Osteoblast (primary cell): ENCODE measurements at regions not wholly inside any gene's neighbourhood (a gene's known extent, or its start where the extent isn't known, plus 50 kb on each side); places are given as distances from the start of the nearest gene placed in this dataset.

ENCODE experiments used
- DNase-seq: peaks from one replicate; pipeline ENCODE4 v3.0.0; 2011; ENCODE audit warnings: low spot score, mixed read lengths; ENCODE audit not compliant: insufficient read length; ENCODE audit errors: missing footprints
- H2AFZ ChIP-seq: 2 replicates; pipeline ENCODE4 v1.6.0; 2011; ENCODE audit warnings: mild to moderate bottlenecking, low read length
- H3K27ac ChIP-seq: 2 replicates; pipeline ENCODE4 v1.5.1; 2011; ENCODE audit warnings: mild to moderate bottlenecking, low read depth, low read length, moderate library complexity
- H3K27me3 ChIP-seq: 2 replicates; pipeline ENCODE4 v1.6.0; 2012; ENCODE audit warnings: mild to moderate bottlenecking, control low read depth, inconsistent platforms, low read length, moderate library complexity; ENCODE audit not compliant: insufficient read depth
- H3K36me3 ChIP-seq: 2 replicates; pipeline ENCODE4 v1.5.1; 2011; ENCODE audit warnings: mild to moderate bottlenecking, low read length, control low read depth, moderate library complexity; ENCODE audit not compliant: insufficient read depth
- H3K4me1 ChIP-seq: 2 replicates; pipeline ENCODE4 v1.5.1; 2011; ENCODE audit warnings: mild to moderate bottlenecking, low read length, control low read depth, moderate library complexity; ENCODE audit not compliant: insufficient read depth
- H3K4me2 ChIP-seq: 2 replicates; pipeline ENCODE4 v1.6.0; 2011; ENCODE audit warnings: mild to moderate bottlenecking, low read length; ENCODE audit not compliant: insufficient read depth
- H3K4me3 ChIP-seq: fragments of 200-600 bp; sonication (generic); 3 replicates; pipeline ENCODE4 v1.5.1; 2012; ENCODE audit warnings: mild to moderate bottlenecking, low read length, inconsistent platforms; ENCODE audit not compliant: insufficient read depth
- H3K79me2 ChIP-seq: 2 replicates; pipeline ENCODE4 v1.6.0; 2012; ENCODE audit warnings: mild to moderate bottlenecking, low read length, control low read depth, inconsistent platforms; ENCODE audit not compliant: insufficient read depth
- H3K9me3 ChIP-seq: 2 replicates; pipeline ENCODE4 v1.5.1; 2011; ENCODE audit warnings: low read depth, low read length, control low read depth
- H4K20me1 ChIP-seq: 2 replicates; pipeline ENCODE4 v1.6.0; 2012; ENCODE audit warnings: mild to moderate bottlenecking, low read length, control low read depth; ENCODE audit not compliant: insufficient read depth
- TF ChIP-seq, protein P1 (sequence below): IDR thresholded peaks from 2 replicates; pipeline ENCODE4 v1.5.1; 2011; ENCODE audit warnings: mild to moderate bottlenecking, low read depth, low read length, moderate library complexity; ENCODE audit errors: extremely low read depth

DNA sequence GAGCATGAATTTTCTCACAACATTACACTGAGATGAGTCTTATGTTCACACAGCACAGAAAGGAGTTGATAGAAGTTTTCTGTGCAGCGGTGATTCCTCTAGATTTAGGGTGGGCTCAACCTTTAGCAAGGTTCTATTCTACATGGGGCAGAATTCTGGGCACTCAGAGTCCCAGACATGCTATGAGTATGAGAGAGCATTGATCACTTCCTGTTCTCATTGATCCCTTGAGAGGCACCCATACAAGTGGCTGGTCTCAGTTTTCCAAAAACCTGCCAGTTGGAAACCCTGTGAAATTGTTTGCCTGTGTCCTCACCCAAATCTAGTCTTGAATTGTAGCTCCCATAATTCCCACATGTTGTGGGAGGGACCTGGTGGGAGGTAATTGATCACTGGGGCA lies 112.5 kb upstream of the NR2F2 start:
- no peak overlapping the region for H3K4me2 ChIP-seq
- H4K20me1 ChIP-seq, result no peaks in the 10 kb centered on the region
- H2AFZ ChIP-seq, result no peak overlapping the region
- H3K4me3 ChIP-seq, result no peak overlapping the region
- no peaks in the 10 kb centered on the region for H3K36me3 ChIP-seq
- no peaks in the 10 kb centered on the region for H3K9me3 ChIP-seq
- no peaks in the 10 kb centered on the region for H3K79me2 ChIP-seq
- TF ChIP-seq, protein P1, sequence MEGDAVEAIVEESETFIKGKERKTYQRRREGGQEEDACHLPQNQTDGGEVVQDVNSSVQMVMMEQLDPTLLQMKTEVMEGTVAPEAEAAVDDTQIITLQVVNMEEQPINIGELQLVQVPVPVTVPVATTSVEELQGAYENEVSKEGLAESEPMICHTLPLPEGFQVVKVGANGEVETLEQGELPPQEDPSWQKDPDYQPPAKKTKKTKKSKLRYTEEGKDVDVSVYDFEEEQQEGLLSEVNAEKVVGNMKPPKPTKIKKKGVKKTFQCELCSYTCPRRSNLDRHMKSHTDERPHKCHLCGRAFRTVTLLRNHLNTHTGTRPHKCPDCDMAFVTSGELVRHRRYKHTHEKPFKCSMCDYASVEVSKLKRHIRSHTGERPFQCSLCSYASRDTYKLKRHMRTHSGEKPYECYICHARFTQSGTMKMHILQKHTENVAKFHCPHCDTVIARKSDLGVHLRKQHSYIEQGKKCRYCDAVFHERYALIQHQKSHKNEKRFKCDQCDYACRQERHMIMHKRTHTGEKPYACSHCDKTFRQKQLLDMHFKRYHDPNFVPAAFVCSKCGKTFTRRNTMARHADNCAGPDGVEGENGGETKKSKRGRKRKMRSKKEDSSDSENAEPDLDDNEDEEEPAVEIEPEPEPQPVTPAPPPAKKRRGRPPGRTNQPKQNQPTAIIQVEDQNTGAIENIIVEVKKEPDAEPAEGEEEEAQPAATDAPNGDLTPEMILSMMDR, result no peak
- H3K27me3 ChIP-seq, result no peaks in the 10 kb centered on the region
- H3K27ac ChIP-seq, result no peak overlapping the region
- H3K4me1 ChIP-seq, result no peaks in the 10 kb centered on the region
- no peak for DNase-seq

DNA sequence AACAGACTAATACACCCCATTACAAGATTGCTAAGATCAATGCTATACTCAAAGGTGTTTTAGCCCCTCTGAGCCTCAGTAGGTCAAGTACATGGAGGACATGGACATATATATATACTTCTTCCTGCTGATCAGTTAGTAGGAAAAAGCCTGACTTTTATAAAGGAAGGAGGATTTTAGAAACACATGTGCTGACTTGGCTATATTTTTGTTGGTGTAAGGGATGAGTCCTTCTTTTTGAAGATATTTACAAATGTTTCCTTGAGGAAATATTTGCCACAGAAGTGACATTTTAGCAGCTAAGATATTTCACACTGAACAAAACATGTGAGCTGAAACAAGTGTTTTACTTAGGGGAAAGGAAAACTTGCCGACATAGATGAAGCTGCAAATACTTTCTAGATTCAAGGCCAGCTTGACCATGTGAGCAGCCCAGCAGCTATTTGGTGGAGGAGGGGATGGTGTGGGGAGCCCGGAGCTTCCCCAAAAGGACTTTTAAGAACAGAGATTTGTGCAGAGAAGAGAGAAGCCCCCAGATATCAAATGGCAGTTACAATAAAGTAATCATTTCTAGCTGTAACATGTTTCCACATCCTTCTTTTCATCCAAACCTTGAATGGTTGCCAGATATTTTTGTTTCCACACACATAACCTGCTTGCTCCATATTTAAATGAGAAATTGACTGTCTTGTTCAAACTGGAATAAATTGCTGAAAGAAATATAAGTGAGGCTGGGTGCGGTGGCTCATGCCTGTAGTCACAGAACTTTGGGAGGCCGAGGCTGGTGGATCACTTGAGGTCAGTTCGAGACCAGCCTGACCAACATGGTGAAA lies 111.7 kb upstream of the NR2F2 start:
- no peak overlapping the region for H3K27ac ChIP-seq
- H3K4me3 ChIP-seq, result no peak overlapping the region
- no peaks in the 10 kb centered on the region for H3K27me3 ChIP-seq
- H2AFZ ChIP-seq, result no peak overlapping the region
- H3K9me3 ChIP-seq, result no peaks in the 10 kb centered on the region
- H3K4me2 ChIP-seq, result no peak overlapping the region
- H3K79me2 ChIP-seq, result no peaks in the 10 kb centered on the region
- no peaks in the 10 kb centered on the region for H4K20me1 ChIP-seq
- TF ChIP-seq, protein P1, result no peak
- no peaks in the 10 kb centered on the region for H3K4me1 ChIP-seq
- DNase-seq, result no peak
- H3K36me3 ChIP-seq, result no peaks in the 10 kb centered on the region

DNA sequence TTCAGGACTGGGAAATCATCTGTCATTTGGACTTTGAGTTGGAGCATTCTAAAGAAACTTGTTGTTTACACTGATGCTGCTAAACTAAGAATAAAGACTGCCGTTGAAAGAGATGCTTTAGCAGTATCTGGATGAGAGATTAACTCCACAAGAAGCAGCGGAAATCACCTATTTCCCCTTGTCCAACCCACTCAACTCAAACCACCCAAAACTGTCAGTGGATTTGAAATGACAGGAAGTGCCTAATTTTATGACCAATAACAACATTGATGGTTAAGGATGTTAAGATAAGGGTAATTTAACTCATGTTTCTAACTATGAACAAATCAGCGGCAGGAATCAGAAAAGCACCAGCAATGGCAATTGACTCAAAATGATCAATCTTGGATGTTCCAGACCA lies 110.8 kb upstream of the NR2F2 start:
- Histone ChIP-seq H3K27me3 (no peaks in the 10 kb centered on the region), H3K36me3 (no peaks in the 10 kb centered on the region), H3K4me1 (no peaks in the 10 kb centered on the region), H3K79me2 (no peaks in the 10 kb centered on the region), H3K4me2 (no peak overlapping the region), H3K27ac (no peak overlapping the region), H2AFZ (no peak overlapping the region), H4K20me1 (no peaks in the 10 kb centered on the region), H3K4me3 (no peak overlapping the region), H3K9me3 (no peaks in the 10 kb centered on the region)
- no peak for DNase-seq
- TF ChIP-seq, protein P1, result no peak

DNA sequence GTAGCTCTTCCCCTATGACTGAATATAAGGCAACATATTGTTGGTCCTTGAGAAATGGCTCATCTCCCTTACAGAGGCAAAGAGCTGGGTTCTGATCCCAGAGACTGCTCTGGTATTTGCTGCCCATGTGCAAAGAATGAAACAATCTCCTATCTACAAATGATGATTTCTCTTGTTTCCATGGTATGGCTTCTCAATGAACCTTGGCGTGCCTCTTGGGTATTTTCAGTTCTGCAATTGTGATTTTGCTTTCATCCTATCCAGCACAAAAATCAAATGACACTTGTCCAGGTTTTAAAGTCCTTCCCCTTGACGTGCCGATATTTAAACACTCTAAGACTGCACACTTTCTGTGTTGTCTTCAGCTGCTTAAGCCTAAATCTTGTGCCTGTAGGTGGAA lies 109.8 kb upstream of the NR2F2 start:
- H4K20me1 ChIP-seq, result no peaks in the 10 kb centered on the region
- no peak overlapping the region for H3K4me2 ChIP-seq
- no peaks in the 10 kb centered on the region for H3K27me3 ChIP-seq
- no peak for DNase-seq
- H3K36me3 ChIP-seq, result no peaks in the 10 kb centered on the region
- H3K4me3 ChIP-seq, result no peak overlapping the region
- no peak overlapping the region for H2AFZ ChIP-seq
- TF ChIP-seq, protein P1, result no peak
- no peaks in the 10 kb centered on the region for H3K79me2 ChIP-seq
- H3K27ac ChIP-seq, result no peak overlapping the region
- H3K9me3 ChIP-seq, result no peaks in the 10 kb centered on the region
- no peaks in the 10 kb centered on the region for H3K4me1 ChIP-seq
